ENCODE measurements at regions not wholly inside any gene's neighbourhood (a gene's known extent, or its start where the extent isn't known, plus 50 kb on each side); places are given as distances from the start of the nearest gene placed in this dataset.
"Not testable (repeated sequence)": the region's sequence is repeated elsewhere in the genome, so short reads cannot be mapped to it uniquely, and the experiment has no call there.

- TF ChIP-seq CTCF (conservative IDR thresholded peaks at IDR 0.05) (no peak), ZFX (IDR thresholded peaks at IDR 0.05) (no peak)
- H3K27ac ChIP-seq, result no peak overlapping the region
Observed at GRCh38 chr16:72637306-72637705, 410.6 kb downstream of the ZFHX3 start.

- no peak overlapping the region for H3K27ac ChIP-seq
- TF ChIP-seq ZFX (IDR thresholded peaks at IDR 0.05) (no peak), CTCF (conservative IDR thresholded peaks at IDR 0.05) (no peak)
Observed at GRCh38 chr16:72635694-72636093, 412.2 kb downstream of the ZFHX3 start.

GRCh38 chr16:72635104-72635503, 412.8 kb downstream of the ZFHX3 start:
- TF ChIP-seq CTCF (conservative IDR thresholded peaks at IDR 0.05), result no peak
- TF ChIP-seq ZFX (IDR thresholded peaks at IDR 0.05), result no peak
- no peak overlapping the region for H3K27ac ChIP-seq

GRCh38 chr16:72627182-72627896, 420.6 kb downstream of the ZFHX3 start:
- not testable (repeated sequence) for H3K27ac ChIP-seq

GRCh38 chr16:72626623-72627022, 421.3 kb downstream of the ZFHX3 start:
- TF ChIP-seq ZFX (IDR thresholded peaks at IDR 0.05) (no peak), CTCF (conservative IDR thresholded peaks at IDR 0.05) (no peak)
- no peak overlapping the region for H3K27ac ChIP-seq

GRCh38 chr16:72621651-72622050, 426.3 kb downstream of the ZFHX3 start:
- no peak for TF ChIP-seq CTCF (conservative IDR thresholded peaks at IDR 0.05)
- TF ChIP-seq ZFX (IDR thresholded peaks at IDR 0.05), result no peak
- no peak overlapping the region for H3K27ac ChIP-seq

- no peak overlapping the region for H3K27ac ChIP-seq
- TF ChIP-seq ZFX (IDR thresholded peaks at IDR 0.05) (no peak), CTCF (conservative IDR thresholded peaks at IDR 0.05) (no peak)
Observed at GRCh38 chr16:72620853-72621252, 427.1 kb downstream of the ZFHX3 start.

- no peak overlapping the region for H3K27ac ChIP-seq
- TF ChIP-seq ZFX (IDR thresholded peaks at IDR 0.05), result no peak
- TF ChIP-seq CTCF (conservative IDR thresholded peaks at IDR 0.05), result no peak
Observed at GRCh38 chr16:72620348-72620747, 427.6 kb downstream of the ZFHX3 start.

All from C4-2B (cell line).